Glutamatergic neuron (in vitro differentiated cells): ENCODE measurements at regions not wholly inside any gene's neighbourhood (a gene's known extent, or its start where the extent isn't known, plus 50 kb on each side); places are given as distances from the start of the nearest gene placed in this dataset.
"Not testable (repeated sequence)": the region's sequence is repeated elsewhere in the genome, so short reads cannot be mapped to it uniquely, and the experiment has no call there.

Source experiments
- DNase-seq: peaks from one replicate; pipeline ENCODE4 v3.0.0; 2022
- H3K27ac Mint-ChIP-seq: one replicate; pipeline ENCODE4 v1.8.0; 2020; ENCODE audit warnings: mild to moderate bottlenecking, mixed read lengths, inconsistent platforms; ENCODE audit not compliant: unreplicated experiment
- H3K27me3 Mint-ChIP-seq: one replicate; pipeline ENCODE4 v1.8.0; 2020; ENCODE audit warnings: mild to moderate bottlenecking, moderate library complexity, mixed read lengths, inconsistent platforms; ENCODE audit not compliant: unreplicated experiment
- H3K36me3 Mint-ChIP-seq: one replicate; pipeline ENCODE4 v1.8.0; 2020; ENCODE audit warnings: mild to moderate bottlenecking, mixed read lengths, inconsistent platforms; ENCODE audit not compliant: unreplicated experiment
- H3K4me1 Mint-ChIP-seq: one replicate; pipeline ENCODE4 v1.8.0; 2020; ENCODE audit warnings: mild to moderate bottlenecking, low read depth, mixed read lengths, inconsistent platforms; ENCODE audit not compliant: unreplicated experiment
- H3K4me3 Mint-ChIP-seq: one replicate; pipeline ENCODE4 v1.8.0; 2020; ENCODE audit warnings: mild to moderate bottlenecking, mixed read lengths, inconsistent platforms; ENCODE audit not compliant: unreplicated experiment
- H3K9me3 Mint-ChIP-seq: one replicate; pipeline ENCODE4 v1.8.0; 2020; ENCODE audit warnings: mild to moderate bottlenecking, moderate library complexity, mixed read lengths, inconsistent platforms; ENCODE audit not compliant: unreplicated experiment
- CTCF ChIP-seq: fragments of 200-600 bp; sonication (generic); IDR thresholded peaks from one replicate; pipeline ENCODE4 v1.5.0; 2021; ENCODE audit not compliant: partially characterized antibody, unreplicated experiment

GRCh38 chr13:46478651-46479050 is 74.3 kb upstream of the LRCH1 start:
- no peak for DNase-seq
- Mint-ChIP-seq H3K36me3 (peaks cover 26% of the 10 kb centered on the region), H3K27me3 (peaks cover 3% of the 10 kb centered on the region), H3K4me3 (no peak overlapping the region), H3K27ac (no peak overlapping the region), H3K4me1 (no peaks in the 10 kb centered on the region), H3K9me3 (peaks cover 3% of the 10 kb centered on the region)
- TF ChIP-seq CTCF: no peak

- Mint-ChIP-seq H3K27ac (no peak overlapping the region), H3K4me1 (no peaks in the 10 kb centered on the region), H3K4me3 (no peak overlapping the region), H3K9me3 (peaks cover 3% of the 10 kb centered on the region), H3K36me3 (peaks cover 9% of the 10 kb centered on the region), H3K27me3 (peaks cover 2% of the 10 kb centered on the region)
- no peak for TF ChIP-seq CTCF
- DNase-seq: no peak
These were observed 76.8 kb upstream of the LRCH1 start for GRCh38 chr13:46476174-46476573.

- no peak overlapping the region for H3K27ac Mint-ChIP-seq
- peaks cover 3% of the 10 kb centered on the region for H3K9me3 Mint-ChIP-seq
- DNase-seq: no peak
- TF ChIP-seq CTCF: no peak
- no peak overlapping the region for H3K4me3 Mint-ChIP-seq
- H3K36me3 Mint-ChIP-seq: peaks cover 7% of the 10 kb centered on the region
- H3K4me1 Mint-ChIP-seq: no peaks in the 10 kb centered on the region
- no peaks in the 10 kb centered on the region for H3K27me3 Mint-ChIP-seq
These were observed 77.4 kb upstream of the LRCH1 start for GRCh38 chr13:46475541-46475991.

GRCh38 chr13:46473806-46474205 is 79.2 kb upstream of the LRCH1 start:
- Mint-ChIP-seq H3K36me3 (peaks cover 7% of the 10 kb centered on the region), H3K27ac (no peak overlapping the region), H3K4me1 (peaks cover 4% of the 10 kb centered on the region), H3K4me3 (no peak overlapping the region), H3K27me3 (no peaks in the 10 kb centered on the region), H3K9me3 (peaks cover 5% of the 10 kb centered on the region)
- no peak for TF ChIP-seq CTCF
- DNase-seq: no peak

- peaks cover 7% of the 10 kb centered on the region for H3K36me3 Mint-ChIP-seq
- H3K4me1 Mint-ChIP-seq: peaks cover 11% of the 10 kb centered on the region
- H3K27ac Mint-ChIP-seq: no peak overlapping the region
- no peak for DNase-seq
- H3K9me3 Mint-ChIP-seq: peaks cover 5% of the 10 kb centered on the region
- no peak for TF ChIP-seq CTCF
- no peak overlapping the region for H3K4me3 Mint-ChIP-seq
- H3K27me3 Mint-ChIP-seq: no peaks in the 10 kb centered on the region
These were observed 80.6 kb upstream of the LRCH1 start for GRCh38 chr13:46472384-46472783.

GRCh38 chr13:46469699-46470098 is 82.6 kb upstream of the RUBCNL start:
- H3K4me1 Mint-ChIP-seq: peaks cover 11% of the 10 kb centered on the region
- not testable (repeated sequence) for H3K27me3 Mint-ChIP-seq, H3K9me3 Mint-ChIP-seq, H3K36me3 Mint-ChIP-seq, DNase-seq, H3K4me3 Mint-ChIP-seq, H3K27ac Mint-ChIP-seq
